NB4 (cell line): ENCODE measurements at regions not wholly inside any gene's neighbourhood (a gene's known extent, or its start where the extent isn't known, plus 50 kb on each side); places are given as distances from the start of the nearest gene placed in this dataset.

ENCODE experiments used
- DNase-seq: peaks from one replicate; pipeline ENCODE4 v3.0.0; 2010; ENCODE audit warnings: low read depth
- H3K4me3 ChIP-seq: one replicate; pipeline ENCODE4 v1.5.1; 2011; ENCODE audit warnings: mild to moderate bottlenecking, low read depth, low read length, moderate library complexity
- CTCF ChIP-seq: IDR thresholded peaks from one replicate; pipeline ENCODE4 v1.5.1; 2012; ENCODE audit warnings: low read depth, low read length
- MAX ChIP-seq: IDR thresholded peaks from 2 replicates; pipeline ENCODE4 v1.6.1; 2011; ENCODE audit warnings: low read depth, low read length
- MYC ChIP-seq: IDR thresholded peaks from 2 replicates; pipeline ENCODE4 v1.6.1; 2011; ENCODE audit warnings: low read depth, low read length
- POLR2A ChIP-seq: IDR thresholded peaks from 2 replicates; pipeline ENCODE4 v1.6.1; 2011; ENCODE audit warnings: mild to moderate bottlenecking; ENCODE audit not compliant: insufficient read length; ENCODE audit errors: extremely low read depth

GRCh38 chr21:26368591-26369320, 198.2 kb upstream of the APP start:
- H3K4me3 ChIP-seq = no peak overlapping the region
- TF ChIP-seq MAX (no peak), MYC (no peak), CTCF (no peak), POLR2A (no peak)
- no peak for DNase-seq

GRCh38 chr21:26366781-26367180, 196.2 kb upstream of the APP start:
- no peak for DNase-seq

DNA sequence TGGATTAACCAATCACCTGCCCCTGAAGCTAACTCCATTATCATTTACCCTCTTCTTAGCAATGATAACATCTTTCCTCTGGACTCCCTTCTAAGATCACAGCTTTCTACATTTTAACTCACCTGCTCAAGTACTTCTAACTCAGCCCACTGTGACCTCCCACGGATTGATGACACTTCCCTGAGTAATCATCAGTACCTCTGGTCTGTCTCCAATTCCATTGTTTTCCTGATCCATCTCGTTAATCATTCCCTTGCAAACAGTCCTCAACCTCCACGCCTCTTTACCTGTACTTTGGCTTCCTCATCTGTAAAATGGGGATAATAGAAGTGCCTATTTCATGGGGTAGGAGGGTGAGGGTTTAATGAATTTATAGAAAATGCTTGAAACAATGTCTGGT, 195.3 kb upstream of the APP start:
- no peak for TF ChIP-seq MYC
- TF ChIP-seq CTCF = no peak
- TF ChIP-seq MAX = no peak
- TF ChIP-seq POLR2A = no peak
- no peak for DNase-seq
- H3K4me3 ChIP-seq = no peak overlapping the region

More at GRCh38 chr21:26366781-26367180, 196.2 kb upstream of the APP start:
- TF ChIP-seq MYC (no peak), MAX (no peak), POLR2A (no peak), CTCF (no peak)
- no peak overlapping the region for H3K4me3 ChIP-seq

DNA sequence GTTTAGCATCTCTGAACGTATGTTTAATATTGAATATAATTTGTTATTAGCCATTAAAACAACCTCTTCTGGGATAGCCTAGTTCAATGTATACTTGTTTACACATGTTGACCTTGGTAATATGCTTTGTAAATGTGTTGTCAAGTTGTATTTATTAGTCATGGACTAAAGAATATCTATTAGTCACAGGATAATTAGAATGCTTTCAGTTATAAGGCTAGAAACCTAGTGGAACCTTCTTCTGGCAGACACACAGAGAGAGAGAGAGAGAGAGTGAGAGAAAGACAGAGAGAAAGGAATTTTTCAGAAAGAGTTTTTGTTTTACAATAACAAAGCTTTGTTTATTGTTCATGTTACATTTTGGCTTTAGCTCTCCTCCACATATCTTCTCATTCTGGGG, 181.1 kb upstream of the APP start:
- no peak for DNase-seq
- TF ChIP-seq POLR2A = no peak
- no peak for TF ChIP-seq MYC
- TF ChIP-seq MAX = no peak
- no peak for TF ChIP-seq CTCF
- H3K4me3 ChIP-seq = no peak overlapping the region

- DNase-seq = no peak
- no peak for TF ChIP-seq MYC
- no peak for TF ChIP-seq CTCF
- TF ChIP-seq MAX = no peak
- no peak for TF ChIP-seq POLR2A
- H3K4me3 ChIP-seq = no peak overlapping the region
Observed at GRCh38 chr21:26332867-26333266, 162.3 kb upstream of the APP start.

DNA sequence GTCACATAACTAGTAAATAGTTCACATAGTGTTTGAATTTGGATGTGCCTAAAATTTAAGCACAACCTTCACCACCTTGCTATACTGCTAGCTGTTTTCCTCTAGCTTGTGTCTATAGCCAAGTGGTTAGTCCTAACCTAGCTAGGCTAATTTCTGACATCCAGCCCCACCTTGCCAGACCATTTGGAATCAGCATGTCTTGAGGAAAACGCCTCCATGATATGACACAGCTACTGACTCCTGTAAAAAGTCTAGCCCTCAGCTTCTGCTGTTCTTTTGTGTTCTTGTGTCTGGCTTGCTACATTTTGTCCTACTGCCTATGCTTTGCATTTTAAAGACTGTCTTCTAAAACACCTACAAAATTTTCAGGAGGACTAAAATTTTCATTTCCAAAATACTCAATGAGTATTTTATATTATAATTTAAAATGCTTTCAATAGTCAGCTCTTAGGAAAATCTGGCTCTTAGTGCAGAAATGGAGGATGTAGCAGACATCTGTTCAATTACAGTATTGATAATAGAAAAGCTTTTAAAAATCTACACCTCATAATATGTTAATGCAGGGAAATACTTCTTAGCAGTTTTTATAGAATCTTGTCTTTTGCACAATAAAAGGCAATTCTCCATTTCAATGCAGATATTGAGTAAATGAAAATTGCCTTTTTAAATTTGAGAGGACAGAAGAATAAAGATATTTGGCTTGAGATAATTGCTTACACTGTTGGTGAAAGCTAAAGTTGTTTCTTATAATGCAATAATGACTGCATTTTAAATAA, 160.8 kb upstream of the APP start:
- H3K4me3 ChIP-seq = no peak overlapping the region
- TF ChIP-seq MYC (no peak), CTCF (no peak), MAX (no peak), POLR2A (no peak)
- DNase-seq = no peak
